ENCODE measurements at regions not wholly inside any gene's neighbourhood (a gene's known extent, or its start where the extent isn't known, plus 50 kb on each side); places are given as distances from the start of the nearest gene placed in this dataset.

GRCh38 chr3:101979033-101979432 lies 129.7 kb downstream of the NFKBIZ start:
- TF ChIP-seq CEBPB (IDR thresholded peaks at IDR 0.05; ENCODE audit: low read depth) (no peak), ELF1 (IDR thresholded peaks at IDR 0.05; ENCODE audit: borderline replicate concordance, low read depth) (no peak), FOSL1 (IDR thresholded peaks at IDR 0.05; ENCODE audit: low read depth) (no peak), MAX (IDR thresholded peaks at IDR 0.05) (no peak), POLR2AphosphoS5 (IDR thresholded peaks at IDR 0.05; ENCODE audit: low read depth, low read length) (no peak), ZBTB33 (IDR thresholded peaks at IDR 0.05; ENCODE audit: extremely low read depth, insufficient replicate concordance, low read length) (no peak), ZFX (IDR thresholded peaks at IDR 0.05) (no peak), JUND (IDR thresholded peaks at IDR 0.05) (no peak), YY1 (IDR thresholded peaks at IDR 0.05; ENCODE audit: extremely low read depth, insufficient replicate concordance, low read depth, low read length) (no peak), EGR1 (IDR thresholded peaks at IDR 0.05; ENCODE audit: low read depth) (no peak), SRF (IDR thresholded peaks at IDR 0.05; ENCODE audit: low read depth) (no peak), ATF3 (IDR thresholded peaks at IDR 0.05) (no peak)
- DNase-seq (ENCODE audit: low read depth, low spot score): no peak
- H3K27me3 ChIP-seq (ENCODE audit: insufficient read depth, low read length): peaks cover 12% of the 10 kb centered on the region
- CTCF ChIA-PET: no interaction called here
- H2AFZ ChIP-seq (ENCODE audit: low read depth, low read length, poor library complexity, severe bottlenecking): no peak overlapping the region
- H3K36me3 ChIP-seq (ENCODE audit: control insufficient read depth in 1 of 2, insufficient read depth in 2 of 2, low read length in 2 of 2): no peaks in the 10 kb centered on the region
- no peak overlapping the region for H3K27ac ChIP-seq (ENCODE audit: low read depth, low read length)
- no peak overlapping the region for H3K9ac ChIP-seq (ENCODE audit: low read length)
- H3K4me2 ChIP-seq (ENCODE audit: low read length): no peak overlapping the region
- H3K9me3 ChIP-seq (ENCODE audit: control insufficient read depth in 1 of 2, insufficient read depth in 1 of 2, low read depth in 1 of 2, low read length in 2 of 2): no peaks in the 10 kb centered on the region
- H3K9me2 ChIP-seq (ENCODE audit: insufficient read depth): no peaks in the 10 kb centered on the region
- RAD21 ChIA-PET (ENCODE audit: low non-redundant PET in 1 of 2, low total read pairs in 2 of 2, uncharacterized antibody in 2 of 2, unreplicated experiment in 2 of 2): no interaction called here
- no peak for ATAC-seq
- intact Hi-C loops (cut with micrococcal nuclease): no loop called here
- BruUV-seq (replicated peaks): no TSS peak
- H3K4me1 ChIP-seq (ENCODE audit: control insufficient read depth in 1 of 2, insufficient read depth in 2 of 2, low read length in 2 of 2): no peaks in the 10 kb centered on the region
- H3K4me3 ChIP-seq (replicated peaks in 1 of 2; ENCODE audit: low read depth in 1 of 2, low read length in 2 of 2): no peak overlapping the region
- POLR2A ChIA-PET: no interaction called here
- no peaks in the 10 kb centered on the region for H3K79me2 ChIP-seq (ENCODE audit: insufficient read depth, low read length)
- H4K20me1 ChIP-seq (ENCODE audit: insufficient read depth): no peaks in the 10 kb centered on the region

All from HCT116 (cell line).